ENCODE measurements at regions not wholly inside any gene's neighbourhood (a gene's known extent, or its start where the extent isn't known, plus 50 kb on each side); places are given as distances from the start of the nearest gene placed in this dataset.
A peak's percentile ranks its signal among the peaks of the same experiment; 100 is the strongest.
"Not testable (repeated sequence)": the region's sequence is repeated elsewhere in the genome, so short reads cannot be mapped to it uniquely, and the experiment has no call there.

DNA sequence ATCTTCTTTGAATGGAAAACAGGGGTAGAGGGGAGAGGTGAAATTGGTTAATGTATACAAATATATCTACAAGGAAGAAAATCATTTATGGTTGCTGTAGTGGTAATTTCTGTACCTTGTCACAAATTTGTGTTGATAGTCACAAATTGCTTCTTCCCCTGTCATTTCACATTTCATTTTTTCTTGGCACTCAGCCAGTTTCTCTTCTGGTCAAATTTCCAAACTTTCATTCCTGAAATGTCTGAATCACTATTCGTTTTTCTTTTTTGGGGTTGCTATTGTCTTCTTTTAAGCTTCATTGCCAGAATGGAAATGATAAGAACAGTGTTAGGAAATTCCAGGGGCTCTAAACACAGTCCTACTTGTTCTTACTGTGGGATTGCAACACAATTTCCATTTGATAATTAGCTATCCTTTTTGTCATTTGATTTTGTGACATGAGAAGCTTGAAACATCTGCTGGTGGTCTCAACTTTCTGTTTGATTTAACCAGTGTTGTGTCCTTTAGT lies 136.0 kb upstream of the GCFC2 start:
- H3K36me3 ChIP-seq (ENCODE audit: control insufficient read depth, insufficient read depth, low read length): no peaks in the 10 kb centered on the region
- no peaks in the 10 kb centered on the region for H3K4me1 ChIP-seq (ENCODE audit: control insufficient read depth, extremely low read depth, insufficient read depth, low read length)
- no peaks in the 10 kb centered on the region for H4K20me1 ChIP-seq (ENCODE audit: control insufficient read depth, extremely low read depth, insufficient read depth, low read length)
- H3K79me2 ChIP-seq (ENCODE audit: control insufficient read depth, insufficient read depth, low read length): no peaks in the 10 kb centered on the region
- no peak overlapping the region for H3K27ac ChIP-seq (ENCODE audit: insufficient read depth, low read length)
- no peak overlapping the region for H3K4me2 ChIP-seq (ENCODE audit: extremely low read depth, insufficient read depth, low read length)
- no peak overlapping the region for H3K4me3 ChIP-seq (replicated peaks in 1 of 4; ENCODE audit: control extremely low read depth in 1 of 4, insufficient read depth in 1 of 4, low read depth in 3 of 4, low read length in 4 of 4)
- TF ChIP-seq, protein P1, sequence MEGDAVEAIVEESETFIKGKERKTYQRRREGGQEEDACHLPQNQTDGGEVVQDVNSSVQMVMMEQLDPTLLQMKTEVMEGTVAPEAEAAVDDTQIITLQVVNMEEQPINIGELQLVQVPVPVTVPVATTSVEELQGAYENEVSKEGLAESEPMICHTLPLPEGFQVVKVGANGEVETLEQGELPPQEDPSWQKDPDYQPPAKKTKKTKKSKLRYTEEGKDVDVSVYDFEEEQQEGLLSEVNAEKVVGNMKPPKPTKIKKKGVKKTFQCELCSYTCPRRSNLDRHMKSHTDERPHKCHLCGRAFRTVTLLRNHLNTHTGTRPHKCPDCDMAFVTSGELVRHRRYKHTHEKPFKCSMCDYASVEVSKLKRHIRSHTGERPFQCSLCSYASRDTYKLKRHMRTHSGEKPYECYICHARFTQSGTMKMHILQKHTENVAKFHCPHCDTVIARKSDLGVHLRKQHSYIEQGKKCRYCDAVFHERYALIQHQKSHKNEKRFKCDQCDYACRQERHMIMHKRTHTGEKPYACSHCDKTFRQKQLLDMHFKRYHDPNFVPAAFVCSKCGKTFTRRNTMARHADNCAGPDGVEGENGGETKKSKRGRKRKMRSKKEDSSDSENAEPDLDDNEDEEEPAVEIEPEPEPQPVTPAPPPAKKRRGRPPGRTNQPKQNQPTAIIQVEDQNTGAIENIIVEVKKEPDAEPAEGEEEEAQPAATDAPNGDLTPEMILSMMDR (conservative IDR thresholded peaks at IDR 0.05 in 1 of 2, IDR thresholded peaks at IDR 0.05 in 1 of 2; ENCODE audit: low read depth in 1 of 2, low read length in 2 of 2): no peak
- no peak for TF ChIP-seq EZH2 (IDR thresholded peaks at IDR 0.05; ENCODE audit: low read length, missing control alignments)
- peak in 1 of 2 donors; percentile 36 for DNase-seq (ENCODE audit: low read depth in 2 of 2)
- no peaks in the 10 kb centered on the region for H3K27me3 ChIP-seq (ENCODE audit: control insufficient read depth, insufficient read depth, low read length)
- H2AFZ ChIP-seq (ENCODE audit: low read length): no peak overlapping the region
- no peak overlapping the region for H3K9ac ChIP-seq (ENCODE audit: insufficient read depth, low read length)
- no peaks in the 10 kb centered on the region for H3K9me3 ChIP-seq (ENCODE audit: control insufficient read depth, insufficient read depth, low read depth, low read length)

DNA sequence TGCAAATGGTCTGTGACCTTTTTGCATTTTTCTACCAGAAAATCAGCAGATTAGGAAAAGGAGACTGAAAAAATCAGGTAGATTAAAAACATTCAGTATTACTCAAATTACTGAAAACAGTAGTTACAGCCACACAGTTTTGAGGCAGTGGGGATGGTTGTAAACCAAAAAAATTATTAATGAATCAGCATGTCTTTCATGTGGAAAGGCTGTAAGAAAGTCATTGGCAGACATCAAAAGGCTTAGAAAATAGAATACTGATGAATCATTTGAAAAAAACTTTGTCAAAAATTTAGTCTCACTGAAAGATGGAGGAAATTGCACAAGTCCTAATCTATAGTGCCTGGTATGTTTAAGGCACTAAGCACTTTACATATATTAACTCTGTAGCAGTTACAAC lies 133.9 kb upstream of the GCFC2 start:
- no peak overlapping the region for H3K27ac ChIP-seq (ENCODE audit: insufficient read depth, low read length)
- no peak overlapping the region for H2AFZ ChIP-seq (ENCODE audit: low read length)
- H3K79me2 ChIP-seq (ENCODE audit: control insufficient read depth, insufficient read depth, low read length): no peaks in the 10 kb centered on the region
- H3K4me3 ChIP-seq (replicated peaks in 1 of 4; ENCODE audit: control extremely low read depth in 1 of 4, insufficient read depth in 1 of 4, low read depth in 3 of 4, low read length in 4 of 4): no peak overlapping the region
- no peaks in the 10 kb centered on the region for H4K20me1 ChIP-seq (ENCODE audit: control insufficient read depth, extremely low read depth, insufficient read depth, low read length)
- H3K27me3 ChIP-seq (ENCODE audit: control insufficient read depth, insufficient read depth, low read length): no peaks in the 10 kb centered on the region
- H3K9ac ChIP-seq (ENCODE audit: insufficient read depth, low read length): no peak overlapping the region
- TF ChIP-seq, protein P1 (conservative IDR thresholded peaks at IDR 0.05 in 1 of 2, IDR thresholded peaks at IDR 0.05 in 1 of 2; ENCODE audit: low read depth in 1 of 2, low read length in 2 of 2): no peak
- TF ChIP-seq EZH2 (IDR thresholded peaks at IDR 0.05; ENCODE audit: low read length, missing control alignments): no peak
- H3K4me2 ChIP-seq (ENCODE audit: extremely low read depth, insufficient read depth, low read length): no peak overlapping the region
- H3K36me3 ChIP-seq (ENCODE audit: control insufficient read depth, insufficient read depth, low read length): no peaks in the 10 kb centered on the region
- no peaks in the 10 kb centered on the region for H3K9me3 ChIP-seq (ENCODE audit: control insufficient read depth, insufficient read depth, low read depth, low read length)
- peak in 1 of 2 donors; percentile 68 for DNase-seq (ENCODE audit: low read depth in 2 of 2)
- no peaks in the 10 kb centered on the region for H3K4me1 ChIP-seq (ENCODE audit: control insufficient read depth, extremely low read depth, insufficient read depth, low read length)

DNA sequence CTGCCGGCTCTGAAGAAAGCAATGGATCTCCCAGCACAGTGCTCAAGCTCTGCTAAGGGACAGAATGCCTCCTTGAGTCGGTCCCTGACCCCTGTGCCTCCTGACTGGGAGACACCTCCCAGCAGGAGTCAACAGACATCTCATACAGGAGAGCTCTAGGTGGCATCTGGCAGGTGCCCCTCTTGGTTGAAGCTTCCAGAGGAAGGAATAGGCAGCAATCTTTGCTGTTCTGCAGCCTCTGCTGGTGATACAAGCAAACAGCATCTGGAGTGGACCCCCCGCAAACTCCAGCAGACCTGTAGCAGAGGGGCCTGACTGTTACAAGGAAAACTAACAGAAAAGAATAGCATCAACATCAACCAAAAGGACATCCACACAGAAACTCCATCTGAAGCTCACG lies 123.9 kb upstream of the GCFC2 start:
- H3K36me3 ChIP-seq (ENCODE audit: control insufficient read depth, insufficient read depth, low read length); H3K4me3 ChIP-seq (replicated peaks in 1 of 4; ENCODE audit: control extremely low read depth in 1 of 4, insufficient read depth in 1 of 4, low read depth in 3 of 4, low read length in 4 of 4); H3K27me3 ChIP-seq (ENCODE audit: control insufficient read depth, insufficient read depth, low read length); H3K9ac ChIP-seq (ENCODE audit: insufficient read depth, low read length); H3K4me1 ChIP-seq (ENCODE audit: control insufficient read depth, extremely low read depth, insufficient read depth, low read length); H2AFZ ChIP-seq (ENCODE audit: low read length); H3K9me3 ChIP-seq (ENCODE audit: control insufficient read depth, insufficient read depth, low read depth, low read length); H3K4me2 ChIP-seq (ENCODE audit: extremely low read depth, insufficient read depth, low read length); H3K79me2 ChIP-seq (ENCODE audit: control insufficient read depth, insufficient read depth, low read length); H4K20me1 ChIP-seq (ENCODE audit: control insufficient read depth, extremely low read depth, insufficient read depth, low read length); DNase-seq (ENCODE audit: low read depth in 2 of 2); H3K27ac ChIP-seq (ENCODE audit: insufficient read depth, low read length): not testable (repeated sequence)
